ENCODE measurements at regions not wholly inside any gene's neighbourhood (a gene's known extent, or its start where the extent isn't known, plus 50 kb on each side); places are given as distances from the start of the nearest gene placed in this dataset.
"Not testable (repeated sequence)": the region's sequence is repeated elsewhere in the genome, so short reads cannot be mapped to it uniquely, and the experiment has no call there.

- intact Hi-C loops (cut with micrococcal nuclease; ENCODE audit: unreplicated experiment), result no loop called here
- no peak for DNase-seq (ENCODE audit: low spot score)
- CTCF ChIA-PET, result no interaction called here
- TF ChIP-seq CTCF (conservative IDR thresholded peaks at IDR 0.05; ENCODE audit: low read depth, low read length) (no peak), EZH2 (IDR thresholded peaks at IDR 0.05; ENCODE audit: borderline replicate concordance, low read depth, low read length, poor library complexity, severe bottlenecking) (no peak)
- Histone ChIP-seq H3K27ac (ENCODE audit: low read depth, low read length, poor library complexity, severe bottlenecking) (no peak overlapping the region), H3K36me3 (ENCODE audit: insufficient read depth, low read length, poor library complexity, severe bottlenecking) (no peaks in the 10 kb centered on the region), H3K9me3 (ENCODE audit: low read depth, low read length, poor library complexity, severe bottlenecking) (no peaks in the 10 kb centered on the region), H3K4me3 (ENCODE audit: low read depth, low read length, poor library complexity, severe bottlenecking) (no peak overlapping the region), H3K4me1 (ENCODE audit: insufficient read depth, low read length, poor library complexity, severe bottlenecking) (peaks cover 19% of the 10 kb centered on the region), H3K27me3 (replicated peaks; ENCODE audit: insufficient read depth, low read depth, low read length, poor library complexity) (no peaks in the 10 kb centered on the region)
- POLR2A ChIA-PET (ENCODE audit: low non-redundant PET), result no interaction called here
- BruUV-seq (replicated peaks), result no TSS peak
Measured at GRCh38 chr11:110347660-110348059, 51.2 kb upstream of the RDX start.

- CTCF ChIA-PET, result no interaction called here
- TF ChIP-seq CTCF (conservative IDR thresholded peaks at IDR 0.05; ENCODE audit: low read depth, low read length), result no peak
- no peak for TF ChIP-seq EZH2 (IDR thresholded peaks at IDR 0.05; ENCODE audit: borderline replicate concordance, low read depth, low read length, poor library complexity, severe bottlenecking)
- H3K27ac ChIP-seq (ENCODE audit: low read depth, low read length, poor library complexity, severe bottlenecking), result peak overlapping the region; percentile 73
Measured at GRCh38 chr11:110349138-110349996, 53.0 kb upstream of the RDX start.

GRCh38 chr11:110349997-110350383, 53.6 kb upstream of the RDX start:
- BruUV-seq (replicated peaks), result TSS peak; percentile 2
- POLR2A ChIA-PET (ENCODE audit: low non-redundant PET), result not testable (repeated sequence)

More at GRCh38 chr11:110349138-110349996, 53.0 kb upstream of the RDX start:
- peak; percentile 80 for DNase-seq (ENCODE audit: low spot score)
- BruUV-seq (replicated peaks), result no TSS peak
- Histone ChIP-seq H3K4me1 (ENCODE audit: insufficient read depth, low read length, poor library complexity, severe bottlenecking) (peaks cover 25% of the 10 kb centered on the region), H3K9me3 (ENCODE audit: low read depth, low read length, poor library complexity, severe bottlenecking) (no peaks in the 10 kb centered on the region), H3K36me3 (ENCODE audit: insufficient read depth, low read length, poor library complexity, severe bottlenecking) (no peaks in the 10 kb centered on the region), H3K27me3 (replicated peaks; ENCODE audit: insufficient read depth, low read depth, low read length, poor library complexity) (no peaks in the 10 kb centered on the region), H3K4me3 (ENCODE audit: low read depth, low read length, poor library complexity, severe bottlenecking) (no peak overlapping the region)
- POLR2A ChIA-PET (ENCODE audit: low non-redundant PET), result no interaction called here
- intact Hi-C loops (cut with micrococcal nuclease; ENCODE audit: unreplicated experiment), result no loop called here

More at GRCh38 chr11:110349997-110350383, 53.6 kb upstream of the RDX start:
- H3K4me3 ChIP-seq (ENCODE audit: low read depth, low read length, poor library complexity, severe bottlenecking); H3K36me3 ChIP-seq (ENCODE audit: insufficient read depth, low read length, poor library complexity, severe bottlenecking); DNase-seq (ENCODE audit: low spot score); CTCF ChIA-PET; H3K27me3 ChIP-seq (replicated peaks; ENCODE audit: insufficient read depth, low read depth, low read length, poor library complexity); H3K9me3 ChIP-seq (ENCODE audit: low read depth, low read length, poor library complexity, severe bottlenecking): not testable (repeated sequence)
- Histone ChIP-seq H3K27ac (ENCODE audit: low read depth, low read length, poor library complexity, severe bottlenecking) (peak overlapping the region; percentile 73), H3K4me1 (ENCODE audit: insufficient read depth, low read length, poor library complexity, severe bottlenecking) (peaks cover 27% of the 10 kb centered on the region)
- intact Hi-C loops (cut with micrococcal nuclease; ENCODE audit: unreplicated experiment), result loop anchor here (10.0 kb wide), 1 partner anchor 255 kb away; the partner anchor contains the start of gene ZC3H12C

Data from A673 (cell line).